A549 (cell line): ENCODE measurements at regions not wholly inside any gene's neighbourhood (a gene's known extent, or its start where the extent isn't known, plus 50 kb on each side); places are given as distances from the start of the nearest gene placed in this dataset.

Experiments
- CTCF ChIP-seq: fragments of >200 bp; sonication (Bioruptor Twin); formaldehyde crosslinking; IDR thresholded peaks from 3 replicates; pipeline ENCODE4 v1.5.1; 2016
- EP300 ChIP-seq, 2 experiments: fragments of >200 bp; sonication (Bioruptor Twin); formaldehyde crosslinking; IDR thresholded peaks; 2 replicates in 1 of 2; 3 replicates in 1 of 2; pipeline ENCODE4 v1.6.1; 2016 to 2017
- JUN ChIP-seq, 2 experiments: fragments of >200 bp; sonication (Bioruptor Twin); formaldehyde crosslinking; IDR thresholded peaks; 2 replicates in 1 of 2; 3 replicates in 1 of 2; pipeline ENCODE4 v1.6.1; 2016 to 2017
- KDM1A ChIP-seq: fragments of 200-600 bp; sonication (generic); IDR thresholded peaks from 2 replicates; pipeline ENCODE4 v1.6.1; 2016; ENCODE audit warnings: low read depth, mild to moderate bottlenecking
- PBX3 ChIP-seq: IDR thresholded peaks from 2 replicates; pipeline ENCODE4 v1.6.1; 2012
- REST ChIP-seq: fragments of 200-600 bp; sonication (generic); IDR thresholded peaks from 2 replicates; pipeline ENCODE4 v1.6.1; 2016; ENCODE audit warnings: antibody characterized with exemption, mild to moderate bottlenecking, moderate library complexity
- RNF2 ChIP-seq: fragments of 200-600 bp; sonication (generic); IDR thresholded peaks from 2 replicates; pipeline ENCODE4 v1.6.1; 2016; ENCODE audit warnings: low read depth, mild to moderate bottlenecking, antibody characterized with exemption, moderate library complexity, borderline replicate concordance

GRCh38 chr2:147172493-147173188 lies 672.2 kb upstream of the ACVR2A start:
- no peak for TF ChIP-seq REST
- TF ChIP-seq RNF2 = no peak
- TF ChIP-seq CTCF = no peak
- no peak for TF ChIP-seq EP300 (IDR thresholded peaks at IDR 0.05)
- TF ChIP-seq JUN (IDR thresholded peaks at IDR 0.05) = no peak
- no peak for TF ChIP-seq PBX3
- TF ChIP-seq KDM1A = no peak
